Panc1 (cell line): ENCODE measurements at regions not wholly inside any gene's neighbourhood (a gene's known extent, or its start where the extent isn't known, plus 50 kb on each side); places are given as distances from the start of the nearest gene placed in this dataset.

Experiments
- ATAC-seq: fragments of 200-7000 bp; cut with Tn5 transposase; 2 replicates; pipeline ENCODE4 v1.9.1; 2020; ENCODE audit warnings: mild to moderate bottlenecking, moderate library complexity
- BruUV-seq: library from RNA; stranded (reverse); fragments of 400-500 nt; replicated peaks from 2 replicates; lab custom pipeline; 2021; lab: Mats Ljungman, UMichigan
- CTCF ChIA-PET: fragments of 300-600 bp; sonication (Branson Sonifier 250); formaldehyde crosslinking; loops from one replicate; lab custom pipeline; 2022; ENCODE audit warnings: antibody characterized with exemption; lab: Charles Lee
- POLR2A ChIA-PET: fragments of 300-600 bp; sonication (Branson Sonifier 250); formaldehyde crosslinking; loops from one replicate; lab custom pipeline; 2022; ENCODE audit warnings: antibody characterized with exemption; lab: Charles Lee
- DNase-seq: peaks from one replicate; pipeline ENCODE4 v3.0.0-alpha.2; 2010; ENCODE audit warnings: low read depth, low spot score
- H3K27ac ChIP-seq: 2 replicates; pipeline ENCODE4 v1.5.1; 2011; ENCODE audit warnings: mild to moderate bottlenecking, low read length, inconsistent platforms
- H3K27me3 ChIP-seq: fragments of 200-500 bp; sonication (Bioruptor generic); 2 replicates; pipeline ENCODE4 v1.6.0; 2014; ENCODE audit warnings: low read length, inconsistent platforms; ENCODE audit not compliant: control insufficient read depth, insufficient read depth
- H3K36me3 ChIP-seq: fragments of 200-500 bp; sonication (Bioruptor generic); 2 replicates; pipeline ENCODE4 v1.5.1; 2014; ENCODE audit warnings: inconsistent platforms, mild to moderate bottlenecking, low read length, moderate library complexity; ENCODE audit not compliant: control insufficient read depth, insufficient read depth
- H3K4me1 ChIP-seq: 2 replicates; pipeline ENCODE4 v1.5.1; 2011; ENCODE audit warnings: inconsistent platforms, mild to moderate bottlenecking, low read length, moderate library complexity; ENCODE audit not compliant: control insufficient read depth, insufficient read depth
- H3K4me3 ChIP-seq, 2 experiments: 2 replicates each; pipeline ENCODE4 v1.5.1; 2011 to 2012; ENCODE audit warnings: low read depth in 2 of 2, low read length in 2 of 2, mild to moderate bottlenecking in 2 of 2, inconsistent platforms in 1 of 2, moderate library complexity in 1 of 2
- H3K9me3 ChIP-seq: fragments of 200-500 bp; sonication (Bioruptor generic); 2 replicates; pipeline ENCODE4 v1.5.1; 2014; ENCODE audit warnings: low read depth, mild to moderate bottlenecking, inconsistent platforms, low read length, moderate library complexity; ENCODE audit not compliant: control insufficient read depth, insufficient read depth
- CTCF ChIP-seq: fragments of 450-650 bp; IDR thresholded peaks from 2 replicates; pipeline ENCODE4 v1.5.1; 2017; ENCODE audit warnings: mild to moderate bottlenecking
- POLR2AphosphoS5 ChIP-seq: IDR thresholded peaks from 2 replicates; pipeline ENCODE4 v1.6.1; 2012; ENCODE audit warnings: mild to moderate bottlenecking, low read depth, low read length, moderate library complexity
- REST ChIP-seq, 2 experiments: IDR thresholded peaks; 2 replicates each; pipeline ENCODE4 v1.6.1; 2011 to 2012; ENCODE audit warnings: low read depth in 2 of 2, control low read depth in 1 of 2, low read length in 1 of 2, mild to moderate bottlenecking in 1 of 2, moderate library complexity in 1 of 2; ENCODE audit not compliant: insufficient read depth in 1 of 2
- SIN3A ChIP-seq: IDR thresholded peaks from 2 replicates; pipeline ENCODE4 v1.6.1; 2012; ENCODE audit warnings: low read depth, mild to moderate bottlenecking, low read length, moderate library complexity, borderline replicate concordance; ENCODE audit not compliant: insufficient read depth
- TCF7L2 ChIP-seq: IDR thresholded peaks from 2 replicates; pipeline ENCODE4 v1.6.1; 2011; ENCODE audit warnings: mild to moderate bottlenecking, low read depth, low read length, inconsistent platforms
- in situ Hi-C: cut with HindIII; loops from 2 replicates; pipeline ENCODE4 v1.10.0; 2016; ENCODE audit warnings: low sequenced_read_pairs, low pct_unique_long_range_greater_than_20kb
- intact Hi-C: fragments of 100-400 bp; cut with micrococcal nuclease; formaldehyde crosslinking; loops from one replicate; pipeline ENCODE4 v1.10.0; 2022; ENCODE audit not compliant: unreplicated experiment

- ATAC-seq (no peak), DNase-seq (no peak)
- Histone ChIP-seq H3K9me3 (no peaks in the 10 kb centered on the region), H3K27me3 (no peaks in the 10 kb centered on the region), H3K27ac (no peak overlapping the region), H3K4me3 (no peak overlapping the region), H3K36me3 (no peaks in the 10 kb centered on the region), H3K4me1 (no peaks in the 10 kb centered on the region)
- intact Hi-C loops = loop anchor here (2.0 kb wide), 1 partner anchor 69 kb away; no protein-coding TSS in a partner anchor
- TF ChIP-seq SIN3A = no peak
- TF ChIP-seq POLR2AphosphoS5 = no peak
- TF ChIP-seq REST (IDR thresholded peaks at IDR 0.05; ENCODE audit: insufficient read depth in 1 of 2, low read depth in 2 of 2, low read length in 1 of 2) = no peak
- TF ChIP-seq TCF7L2 = no peak
- no peak for TF ChIP-seq CTCF
- in situ Hi-C loops = no loop called here
- ChIA-PET CTCF (interaction anchor here (0.7 kb wide), 1 partner anchor 376 kb away, joined by 3 read pairs; no protein-coding TSS in a partner anchor), POLR2A (no interaction called here)
- BruUV-seq = no TSS peak
These were observed 325.0 kb downstream of the HLX start for GRCh38 chr1:221204055-221204833.

GRCh38 chr1:221206076-221206475 is 326.8 kb downstream of the HLX start:
- Histone ChIP-seq H3K9me3 (no peaks in the 10 kb centered on the region), H3K4me3 (no peak overlapping the region), H3K27ac (no peak overlapping the region), H3K4me1 (no peaks in the 10 kb centered on the region), H3K36me3 (no peaks in the 10 kb centered on the region), H3K27me3 (no peaks in the 10 kb centered on the region)
- intact Hi-C loops = no loop called here
- no peak for ATAC-seq
- TF ChIP-seq CTCF (no peak), REST (IDR thresholded peaks at IDR 0.05; ENCODE audit: insufficient read depth in 1 of 2, low read depth in 2 of 2, low read length in 1 of 2) (no peak), TCF7L2 (no peak), POLR2AphosphoS5 (no peak), SIN3A (no peak)
- CTCF ChIA-PET = no interaction called here
- POLR2A ChIA-PET = no interaction called here
- in situ Hi-C loops = no loop called here
- no TSS peak for BruUV-seq
- no peak for DNase-seq
